ENCODE measurements at regions not wholly inside any gene's neighbourhood (a gene's known extent, or its start where the extent isn't known, plus 50 kb on each side); places are given as distances from the start of the nearest gene placed in this dataset.

- Histone ChIP-seq H3K9me2 (replicated peaks; ENCODE audit: low read depth, low read length) (no peaks in the 10 kb centered on the region), H3K9me3 (ENCODE audit: insufficient read depth, low read depth, low read length) (no peaks in the 10 kb centered on the region), H2AFZ (ENCODE audit: low read length) (no peak overlapping the region), H3K36me3 (ENCODE audit: insufficient read depth, low read length) (no peaks in the 10 kb centered on the region), H3K9ac (ENCODE audit: low read depth, low read length, poor library complexity, severe bottlenecking) (no peak overlapping the region), H3K4me2 (ENCODE audit: low read depth, low read length, poor library complexity, severe bottlenecking) (no peak overlapping the region), H3K4me3 (ENCODE audit: low read length, poor library complexity, severe bottlenecking) (no peak overlapping the region), H3K27me3 (ENCODE audit: insufficient read depth, low read length, poor library complexity, severe bottlenecking) (no peaks in the 10 kb centered on the region), H3F3A (ENCODE audit: low read depth) (no peaks in the 10 kb centered on the region), H4K20me1 (ENCODE audit: insufficient read depth, low read length, poor library complexity, severe bottlenecking) (no peaks in the 10 kb centered on the region), H3K4me1 (ENCODE audit: insufficient read depth, low read length, poor library complexity, severe bottlenecking) (no peaks in the 10 kb centered on the region), H3K79me2 (ENCODE audit: insufficient read depth, low read length) (no peaks in the 10 kb centered on the region)
- TF ChIP-seq CTCF (conservative IDR thresholded peaks at IDR 0.05; ENCODE audit: low read length), result no peak
- no peak for TF ChIP-seq EZH2phosphoT487 (IDR thresholded peaks at IDR 0.05; ENCODE audit: borderline replicate concordance)
These were observed 53.4 kb upstream of the GCM1 start for GRCh38 chr6:53202052-53202451.

DNA sequence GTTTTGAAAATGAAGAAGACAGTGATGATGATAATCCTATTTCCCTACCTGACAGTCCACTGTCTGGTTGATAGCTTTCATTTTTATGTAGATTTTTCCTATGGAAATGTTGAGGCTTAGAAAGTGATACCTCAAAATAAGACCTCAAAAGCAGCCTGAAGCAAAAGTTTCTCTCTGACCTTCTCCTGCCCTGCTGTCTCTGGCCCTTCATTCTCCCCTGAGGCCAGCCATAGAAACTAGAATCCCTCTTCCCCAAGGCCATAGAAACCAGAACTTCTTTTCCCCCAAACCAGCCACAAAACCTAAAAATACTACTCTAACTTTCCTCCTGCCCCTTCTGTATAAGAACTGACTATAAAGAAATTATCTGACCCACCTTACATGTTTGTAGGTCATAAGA lies 52.6 kb upstream of the GCM1 start:
- H3K9me2 ChIP-seq (replicated peaks; ENCODE audit: low read depth, low read length), result no peaks in the 10 kb centered on the region
- no peak overlapping the region for H2AFZ ChIP-seq (ENCODE audit: low read length)
- no peaks in the 10 kb centered on the region for H3K27me3 ChIP-seq (ENCODE audit: insufficient read depth, low read length, poor library complexity, severe bottlenecking)
- no peaks in the 10 kb centered on the region for H3F3A ChIP-seq (ENCODE audit: low read depth)
- H4K20me1 ChIP-seq (ENCODE audit: insufficient read depth, low read length, poor library complexity, severe bottlenecking), result no peaks in the 10 kb centered on the region
- H3K4me1 ChIP-seq (ENCODE audit: insufficient read depth, low read length, poor library complexity, severe bottlenecking), result no peaks in the 10 kb centered on the region
- no peaks in the 10 kb centered on the region for H3K79me2 ChIP-seq (ENCODE audit: insufficient read depth, low read length)
- H3K9me3 ChIP-seq (ENCODE audit: insufficient read depth, low read depth, low read length), result no peaks in the 10 kb centered on the region
- no peak overlapping the region for H3K9ac ChIP-seq (ENCODE audit: low read depth, low read length, poor library complexity, severe bottlenecking)
- no peak overlapping the region for H3K4me2 ChIP-seq (ENCODE audit: low read depth, low read length, poor library complexity, severe bottlenecking)
- no peak for TF ChIP-seq CTCF (conservative IDR thresholded peaks at IDR 0.05; ENCODE audit: low read length)
- no peak for TF ChIP-seq EZH2phosphoT487 (IDR thresholded peaks at IDR 0.05; ENCODE audit: borderline replicate concordance)
- H3K4me3 ChIP-seq (ENCODE audit: low read length, poor library complexity, severe bottlenecking), result no peak overlapping the region
- no peaks in the 10 kb centered on the region for H3K36me3 ChIP-seq (ENCODE audit: insufficient read depth, low read length)

DNA sequence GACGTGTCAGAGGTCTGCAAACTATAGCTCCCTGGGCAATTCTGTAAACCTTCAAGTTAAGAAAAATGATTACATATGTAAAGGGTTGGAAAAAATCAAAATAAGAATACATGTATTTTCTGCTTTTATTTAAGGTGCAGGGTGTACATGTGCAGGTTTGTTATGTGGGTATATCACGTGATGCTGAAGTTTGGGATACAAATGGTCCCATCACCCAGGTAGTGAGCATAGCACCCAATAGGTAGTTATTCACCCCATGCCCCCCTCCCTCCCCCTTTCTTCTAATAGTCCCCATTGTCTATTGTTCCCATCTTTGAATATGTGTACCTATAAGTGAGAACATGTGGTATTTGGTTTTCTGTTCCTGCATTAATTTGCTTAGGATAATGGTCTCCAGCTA lies 51.1 kb upstream of the GCM1 start:
- H4K20me1 ChIP-seq (ENCODE audit: insufficient read depth, low read length, poor library complexity, severe bottlenecking), result no peaks in the 10 kb centered on the region
- H3K9me2 ChIP-seq (replicated peaks; ENCODE audit: low read depth, low read length), result no peaks in the 10 kb centered on the region
- H3K4me2 ChIP-seq (ENCODE audit: low read depth, low read length, poor library complexity, severe bottlenecking), result no peak overlapping the region
- no peaks in the 10 kb centered on the region for H3K79me2 ChIP-seq (ENCODE audit: insufficient read depth, low read length)
- no peaks in the 10 kb centered on the region for H3F3A ChIP-seq (ENCODE audit: low read depth)
- H3K9me3 ChIP-seq (ENCODE audit: insufficient read depth, low read depth, low read length), result no peaks in the 10 kb centered on the region
- TF ChIP-seq EZH2phosphoT487 (IDR thresholded peaks at IDR 0.05; ENCODE audit: borderline replicate concordance) (no peak), CTCF (conservative IDR thresholded peaks at IDR 0.05; ENCODE audit: low read length) (no peak)
- H2AFZ ChIP-seq (ENCODE audit: low read length), result no peak overlapping the region
- H3K9ac ChIP-seq (ENCODE audit: low read depth, low read length, poor library complexity, severe bottlenecking), result no peak overlapping the region
- no peaks in the 10 kb centered on the region for H3K36me3 ChIP-seq (ENCODE audit: insufficient read depth, low read length)
- no peaks in the 10 kb centered on the region for H3K27me3 ChIP-seq (ENCODE audit: insufficient read depth, low read length, poor library complexity, severe bottlenecking)
- no peaks in the 10 kb centered on the region for H3K4me1 ChIP-seq (ENCODE audit: insufficient read depth, low read length, poor library complexity, severe bottlenecking)
- no peak overlapping the region for H3K4me3 ChIP-seq (ENCODE audit: low read length, poor library complexity, severe bottlenecking)

All from Loucy (cell line).